Activated CD4-positive, alpha-beta T cell treated with anti-CD3 and anti-CD28 coated beads for 24 hours (primary cell): ENCODE measurements at regions not wholly inside any gene's neighbourhood (a gene's known extent, or its start where the extent isn't known, plus 50 kb on each side); places are given as distances from the start of the nearest gene placed in this dataset.

Experiments
- DNase-seq, 2 donors: peaks; one replicate each; pipeline ENCODE4 v3.0.0-alpha.2; 2020; ENCODE audit warnings: low read depth in 2 of 2

- no peak for DNase-seq
Measured at GRCh38 chr14:86902176-86902950, 1090.6 kb downstream of the GALC start.

- DNase-seq = no peak
Measured at GRCh38 chr14:86897704-86898513, 1095.1 kb downstream of the GALC start.

DNA sequence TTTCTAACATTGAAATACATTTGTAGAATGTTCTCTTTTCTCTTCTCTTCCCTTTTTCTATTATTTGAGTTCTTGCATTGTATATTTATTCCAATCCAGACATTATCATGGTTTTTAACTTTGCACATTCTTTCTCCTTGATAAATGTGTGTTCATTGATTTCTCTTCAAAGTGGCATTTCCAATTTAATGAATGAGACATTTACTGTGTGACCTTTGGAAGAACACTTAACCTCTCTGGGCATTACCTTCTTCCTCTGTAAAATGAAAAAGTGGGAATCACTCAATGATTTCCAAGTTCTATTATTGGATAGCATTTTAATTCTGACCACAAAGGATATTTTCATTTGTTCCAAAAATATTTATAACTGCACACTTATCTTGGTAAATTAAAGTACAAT is 1095.8 kb downstream of the GALC start:
- DNase-seq = no peak

GRCh38 chr14:86896701-86897100 is 1096.3 kb downstream of the GALC start:
- no peak for DNase-seq

- no peak for DNase-seq
Measured at GRCh38 chr14:86892152-86892956, 1100.6 kb downstream of the GALC start.

GRCh38 chr14:86885280-86885679 is 1107.7 kb downstream of the GALC start:
- no peak for DNase-seq

DNA sequence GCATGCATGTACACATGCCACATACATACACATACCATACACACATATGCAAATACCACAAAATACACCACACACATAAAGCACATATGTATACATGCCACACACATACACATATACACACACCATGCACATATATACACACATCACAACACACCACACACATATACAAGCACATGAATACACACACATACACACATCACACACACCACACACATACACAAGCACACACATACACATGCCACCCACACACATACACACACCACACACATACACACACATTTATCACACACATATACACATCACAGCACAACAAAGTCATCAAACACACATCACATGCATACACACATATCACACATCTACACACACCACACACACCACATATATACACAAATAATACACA is 1108.5 kb downstream of the GALC start:
- DNase-seq = no peak

- no peak for DNase-seq
Measured at GRCh38 chr14:86882818-86883217, 1110.2 kb downstream of the GALC start.

DNA sequence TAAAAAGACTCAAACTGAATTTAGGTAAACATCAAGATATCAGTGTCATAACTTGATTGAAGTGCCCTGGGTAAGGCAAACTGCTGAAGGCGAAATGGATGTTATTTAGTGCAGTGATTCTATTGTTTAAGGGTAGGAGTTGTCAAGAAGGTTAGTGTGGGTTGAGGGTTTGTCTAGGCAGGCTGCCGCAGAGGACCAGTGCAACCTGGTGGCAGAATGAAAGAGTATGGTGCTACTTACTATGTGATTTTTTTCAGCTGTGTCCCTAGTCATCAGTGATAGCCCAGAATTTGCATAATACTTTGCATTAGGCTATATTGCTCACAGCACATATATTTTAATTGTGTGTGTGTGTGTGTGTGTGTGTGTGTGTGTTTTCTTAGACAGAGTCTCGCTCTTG is 1127.0 kb downstream of the GALC start:
- DNase-seq = no peak

GRCh38 chr14:86858591-86858990 is 1134.4 kb downstream of the GALC start:
- DNase-seq = no peak

DNA sequence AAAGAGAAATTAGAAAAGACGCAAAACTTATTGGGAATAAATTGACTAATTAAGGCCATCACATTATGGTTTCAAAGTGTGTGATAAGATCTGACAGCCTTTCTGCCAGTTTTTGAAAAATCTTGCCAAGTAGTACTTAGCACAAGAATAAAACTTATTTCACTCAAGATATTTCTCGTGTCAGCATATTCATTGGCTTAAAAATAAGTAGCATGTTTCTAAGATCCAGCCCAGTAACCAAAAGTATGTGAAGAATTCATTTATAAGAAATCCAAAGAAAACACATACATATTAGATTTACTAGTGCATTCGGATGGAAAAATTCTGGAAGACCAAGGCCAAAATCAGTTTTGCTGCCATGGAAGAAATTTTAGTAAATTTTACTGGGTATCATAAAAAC is 1135.0 kb downstream of the GALC start:
- DNase-seq = no peak

DNA sequence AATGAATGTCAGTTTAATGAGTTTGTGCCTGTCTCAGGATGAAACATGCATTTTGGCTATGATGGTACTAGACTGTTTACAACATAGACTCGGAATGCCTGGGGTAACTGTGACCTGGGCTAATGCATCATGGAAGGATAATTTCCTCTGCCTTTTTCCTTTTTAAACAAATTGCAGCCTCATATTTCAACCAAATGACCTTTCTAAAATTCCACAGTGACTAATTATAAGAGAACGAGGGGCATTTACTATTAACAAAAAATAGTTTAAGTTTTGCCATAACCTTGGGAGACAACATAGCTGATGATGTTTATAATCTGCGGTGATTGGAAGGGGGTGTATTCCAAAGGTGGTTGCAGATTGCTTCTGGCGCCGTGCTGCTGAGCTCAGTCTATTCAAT is 1140.5 kb downstream of the GALC start:
- no peak for DNase-seq

DNA sequence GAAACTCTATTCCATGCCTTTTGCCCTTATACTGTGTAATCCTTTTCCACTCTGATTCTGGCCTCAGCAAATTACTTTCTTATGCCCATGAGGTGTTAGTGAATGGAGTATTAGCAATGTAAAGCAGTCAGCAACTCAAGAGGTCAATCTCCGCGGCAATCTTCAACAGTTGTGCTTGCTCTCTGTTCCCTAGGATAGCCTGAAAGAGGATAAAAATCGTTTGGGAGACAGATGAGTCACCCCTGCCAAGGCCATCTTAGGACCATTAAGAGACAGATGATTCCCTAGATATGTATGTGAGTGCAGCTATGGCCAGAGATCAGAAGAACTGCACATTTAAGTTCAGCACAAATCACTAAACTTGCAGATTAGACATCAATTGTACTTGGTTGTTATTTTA is 1145.8 kb downstream of the GALC start:
- DNase-seq = no peak

DNA sequence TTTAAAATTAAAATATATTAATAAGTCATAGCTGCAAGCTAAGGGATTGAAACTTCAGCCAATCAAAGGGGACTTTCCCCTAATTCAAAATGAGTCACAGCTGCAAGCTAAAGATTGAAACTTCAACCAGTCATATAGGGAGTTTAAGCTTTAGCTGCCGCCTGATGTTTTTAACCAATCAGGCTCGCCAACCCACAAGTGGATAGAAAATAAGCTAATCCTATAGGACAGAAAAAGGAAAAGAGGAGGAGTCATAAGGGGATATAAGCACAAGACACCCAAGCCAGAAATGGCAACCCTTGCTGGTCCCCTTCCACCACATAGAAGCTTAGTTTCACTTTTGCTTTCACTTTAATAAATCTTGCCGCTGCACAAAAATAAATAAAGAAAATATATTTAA is 1154.6 kb downstream of the GALC start:
- DNase-seq = no peak

DNA sequence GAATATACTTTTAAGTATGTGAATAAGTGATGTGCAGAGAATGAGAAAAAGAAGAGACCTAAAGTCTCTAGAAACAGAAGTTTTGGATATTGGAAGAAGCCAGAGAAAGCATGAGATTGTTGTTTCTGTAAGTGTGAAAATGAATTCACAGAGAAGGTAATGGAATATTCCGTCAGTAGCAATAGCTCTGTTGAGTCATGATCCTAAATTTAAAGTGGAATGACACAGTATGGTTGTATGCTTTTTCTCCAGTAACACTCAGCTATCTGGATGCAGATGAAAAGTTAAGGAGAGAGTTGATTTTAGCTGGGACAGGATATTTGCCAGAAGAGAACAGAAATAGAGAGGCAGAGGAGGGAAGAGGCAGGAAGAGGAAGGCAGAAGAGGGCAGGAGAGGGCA is 1166.3 kb downstream of the GALC start:
- DNase-seq = no peak

DNA sequence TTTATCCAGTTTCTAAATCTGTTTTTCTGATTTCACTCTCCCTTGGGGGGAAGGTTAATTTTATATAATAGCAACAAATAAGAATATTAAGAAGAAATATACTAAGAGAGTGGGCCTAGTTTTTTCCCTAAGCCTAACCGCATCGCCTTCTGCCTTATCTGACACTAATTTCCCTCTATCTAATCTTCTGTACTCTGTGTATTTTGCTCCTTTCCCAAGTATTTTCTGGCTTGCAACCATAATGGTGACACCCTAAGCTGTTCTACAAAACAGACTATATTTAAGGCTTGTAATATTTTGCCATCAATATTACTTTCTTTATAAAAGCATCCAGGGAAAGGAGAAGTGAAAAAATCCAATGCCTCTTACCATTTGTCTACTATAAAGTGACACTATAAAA is 1168.8 kb downstream of the GALC start:
- no peak for DNase-seq

GRCh38 chr14:86823581-86823980 is 1169.4 kb downstream of the GALC start:
- DNase-seq = no peak

GRCh38 chr14:86815341-86815740 is 1177.6 kb downstream of the GALC start:
- DNase-seq = no peak

DNA sequence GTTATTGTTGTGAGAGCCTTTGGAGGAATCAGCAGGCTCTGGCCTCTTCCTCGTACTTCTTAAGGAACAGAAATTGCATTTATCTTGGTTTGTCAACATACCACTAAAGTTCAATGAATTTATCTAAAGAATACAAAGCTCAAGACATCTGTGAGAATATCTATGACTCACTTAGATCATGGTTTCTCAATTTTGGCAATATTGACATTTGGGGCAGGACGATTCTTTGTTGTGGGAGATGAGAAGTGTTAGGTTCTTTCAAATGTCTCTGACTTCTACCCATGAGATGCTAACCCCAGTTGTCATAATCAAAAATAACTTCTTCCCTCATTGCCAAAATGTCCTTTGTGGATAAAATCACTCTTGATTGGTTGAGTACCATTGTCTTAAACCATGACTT is 1190.3 kb downstream of the GALC start:
- no peak for DNase-seq

- DNase-seq = no peak
Measured at GRCh38 chr14:86799244-86799647, 1193.7 kb downstream of the GALC start.

DNA sequence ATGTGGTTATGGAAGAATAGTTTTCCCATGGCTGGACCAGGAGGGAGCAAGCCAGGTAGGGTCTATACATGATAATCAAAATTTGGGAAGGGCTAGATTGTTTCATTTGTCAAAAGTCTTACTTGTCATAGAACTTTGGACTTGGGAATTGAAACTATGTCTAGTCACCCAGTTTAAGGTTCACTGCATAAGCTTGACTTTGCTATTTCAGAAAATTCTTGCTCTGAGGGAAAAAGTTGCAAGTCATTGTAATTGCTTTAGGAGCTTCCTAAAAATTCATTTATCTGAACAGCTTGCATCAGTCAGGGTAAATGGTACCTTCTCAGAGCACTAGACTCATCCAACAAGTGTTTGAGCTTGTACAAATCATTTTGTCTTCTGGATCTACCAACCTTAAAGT is 1194.7 kb downstream of the GALC start:
- no peak for DNase-seq

GRCh38 chr14:86797075-86797351 is 1196.0 kb downstream of the GALC start:
- no peak for DNase-seq
